ENCODE measurements at regions not wholly inside any gene's neighbourhood (a gene's known extent, or its start where the extent isn't known, plus 50 kb on each side); places are given as distances from the start of the nearest gene placed in this dataset.
A peak's percentile ranks its signal among the peaks of the same experiment; 100 is the strongest.
"Not testable (repeated sequence)": the region's sequence is repeated elsewhere in the genome, so short reads cannot be mapped to it uniquely, and the experiment has no call there.

GRCh38 chr7:65225422-65226006 lies 148.1 kb upstream of the ZNF92 start:
- DNase-seq (ENCODE audit: low read depth): no peak
- no peaks in the 10 kb centered on the region for H3K27me3 ChIP-seq (ENCODE audit: control insufficient read depth, insufficient read depth, low read length)
- no peak overlapping the region for H3K4me3 ChIP-seq (ENCODE audit: low read depth, low read length)
- no peak for TF ChIP-seq CTCF (IDR thresholded peaks at IDR 0.05; ENCODE audit: insufficient read depth, low read length, poor library complexity, severe bottlenecking)
- H3K36me3 ChIP-seq (ENCODE audit: control insufficient read depth, insufficient read depth, low read length): no peaks in the 10 kb centered on the region

GRCh38 chr7:65222655-65223054 lies 151.0 kb upstream of the ZNF92 start:
- Histone ChIP-seq H3K4me3 (ENCODE audit: low read depth, low read length) (no peak overlapping the region), H3K36me3 (ENCODE audit: control insufficient read depth, insufficient read depth, low read length) (no peaks in the 10 kb centered on the region), H3K27me3 (ENCODE audit: control insufficient read depth, insufficient read depth, low read length) (no peaks in the 10 kb centered on the region)
- no peak for TF ChIP-seq CTCF (IDR thresholded peaks at IDR 0.05; ENCODE audit: insufficient read depth, low read length, poor library complexity, severe bottlenecking)
- no peak for DNase-seq (ENCODE audit: low read depth)

DNA sequence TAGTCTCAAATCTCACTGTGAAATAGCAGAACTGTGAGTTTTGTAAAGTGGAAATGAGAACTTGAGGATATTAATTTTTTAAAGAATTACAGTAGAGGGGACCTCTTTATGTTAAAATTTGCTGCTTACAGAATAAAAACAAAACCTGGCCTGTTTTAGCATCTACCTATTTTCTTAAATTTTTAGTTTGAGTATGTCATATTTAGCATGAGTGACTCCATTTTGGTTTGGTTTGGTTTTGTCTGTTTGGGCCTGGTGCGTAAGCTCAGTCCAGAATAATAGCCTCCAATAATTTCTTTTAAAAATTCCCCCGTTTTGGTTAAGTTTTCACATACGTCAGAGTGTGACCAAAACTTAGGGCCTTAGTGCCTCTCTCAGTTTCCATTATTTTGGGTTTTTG lies 152.0 kb upstream of the ZNF92 start:
- no peak for TF ChIP-seq CTCF (IDR thresholded peaks at IDR 0.05; ENCODE audit: insufficient read depth, low read length, poor library complexity, severe bottlenecking)
- Histone ChIP-seq H3K36me3 (ENCODE audit: control insufficient read depth, insufficient read depth, low read length) (no peaks in the 10 kb centered on the region), H3K4me3 (ENCODE audit: low read depth, low read length) (no peak overlapping the region), H3K27me3 (ENCODE audit: control insufficient read depth, insufficient read depth, low read length) (no peaks in the 10 kb centered on the region)
- DNase-seq (ENCODE audit: low read depth): no peak

GRCh38 chr7:65219623-65220022 lies 154.0 kb upstream of the ZNF92 start:
- no peaks in the 10 kb centered on the region for H3K36me3 ChIP-seq (ENCODE audit: control insufficient read depth, insufficient read depth, low read length)
- no peak overlapping the region for H3K4me3 ChIP-seq (ENCODE audit: low read depth, low read length)
- no peaks in the 10 kb centered on the region for H3K27me3 ChIP-seq (ENCODE audit: control insufficient read depth, insufficient read depth, low read length)
- no peak for DNase-seq (ENCODE audit: low read depth)
- no peak for TF ChIP-seq CTCF (IDR thresholded peaks at IDR 0.05; ENCODE audit: insufficient read depth, low read length, poor library complexity, severe bottlenecking)

GRCh38 chr7:65216469-65216868 lies 157.2 kb upstream of the ZNF92 start:
- no peak overlapping the region for H3K4me3 ChIP-seq (ENCODE audit: low read depth, low read length)

DNA sequence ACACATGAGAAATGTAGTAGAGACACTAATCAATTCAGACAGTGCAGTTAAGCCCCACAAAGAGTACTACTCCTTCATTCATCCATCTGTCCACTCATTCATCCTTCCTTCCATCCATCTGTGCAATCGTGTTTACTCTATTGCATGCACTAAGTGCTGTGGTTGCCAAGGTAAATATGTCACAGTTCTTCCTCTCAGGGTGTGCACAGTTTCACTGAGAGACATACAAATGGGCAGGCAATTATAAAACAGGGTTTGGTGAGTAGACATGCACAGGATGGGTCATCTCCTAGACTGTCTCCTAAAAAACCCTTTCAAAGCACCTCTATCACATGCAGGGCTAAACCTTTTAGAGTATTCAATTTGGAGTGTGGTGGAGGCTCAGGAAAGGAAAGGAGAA lies 160.4 kb upstream of the ZNF92 start:
- not testable (repeated sequence) for DNase-seq (ENCODE audit: low read depth); H3K36me3 ChIP-seq (ENCODE audit: control insufficient read depth, insufficient read depth, low read length); H3K4me3 ChIP-seq (ENCODE audit: low read depth, low read length); H3K27me3 ChIP-seq (ENCODE audit: control insufficient read depth, insufficient read depth, low read length)

More at GRCh38 chr7:65216469-65216868, 157.2 kb upstream of the ZNF92 start:
- peak; percentile 73 for TF ChIP-seq CTCF (IDR thresholded peaks at IDR 0.05; ENCODE audit: insufficient read depth, low read length, poor library complexity, severe bottlenecking)
- DNase-seq (ENCODE audit: low read depth): no peak
- no peaks in the 10 kb centered on the region for H3K36me3 ChIP-seq (ENCODE audit: control insufficient read depth, insufficient read depth, low read length)
- no peaks in the 10 kb centered on the region for H3K27me3 ChIP-seq (ENCODE audit: control insufficient read depth, insufficient read depth, low read length)

- H3K27me3 ChIP-seq (ENCODE audit: control insufficient read depth, insufficient read depth, low read length); H3K36me3 ChIP-seq (ENCODE audit: control insufficient read depth, insufficient read depth, low read length); DNase-seq (ENCODE audit: low read depth); H3K4me3 ChIP-seq (ENCODE audit: low read depth, low read length): not testable (repeated sequence)
Measured at GRCh38 chr7:65199221-65199620, 174.4 kb upstream of the ZNF92 start.

DNA sequence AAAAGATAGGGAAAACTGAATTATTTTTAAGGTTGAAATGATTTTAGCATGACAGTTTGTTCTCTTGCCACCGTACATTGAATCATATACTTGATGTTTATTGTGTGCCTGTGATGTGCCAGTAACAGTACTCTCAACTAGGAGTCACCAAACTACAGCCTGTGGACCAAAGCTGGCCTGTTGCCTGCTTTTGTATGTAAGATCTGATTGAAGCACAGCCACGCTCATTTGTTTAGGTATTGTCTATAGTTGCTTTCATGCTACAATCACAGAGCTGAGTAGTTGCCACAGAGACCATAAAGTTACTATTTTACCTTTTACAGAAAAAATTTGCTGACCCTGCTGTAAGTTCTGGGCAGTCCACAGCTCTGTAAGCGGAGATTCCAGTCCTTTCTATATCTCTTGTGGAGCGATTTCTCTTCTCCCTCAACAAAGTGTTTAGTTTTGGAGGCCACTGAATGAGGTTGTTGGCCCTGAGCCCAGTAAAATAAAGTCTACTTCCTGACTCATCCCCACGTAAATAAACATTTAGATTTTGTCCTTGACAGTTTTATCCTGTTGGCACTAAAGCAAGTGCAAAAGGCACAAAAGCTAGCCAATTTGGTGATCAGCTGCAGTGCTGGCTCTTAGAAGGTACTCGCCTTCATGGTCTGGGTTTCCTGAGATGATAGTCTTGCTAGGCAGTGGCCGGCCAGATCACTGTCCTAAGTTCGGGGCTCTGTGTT lies 180.2 kb upstream of the ZNF92 start:
- DNase-seq (ENCODE audit: low read depth); H3K4me3 ChIP-seq (ENCODE audit: low read depth, low read length); H3K27me3 ChIP-seq (ENCODE audit: control insufficient read depth, insufficient read depth, low read length); H3K36me3 ChIP-seq (ENCODE audit: control insufficient read depth, insufficient read depth, low read length): not testable (repeated sequence)

- not testable (repeated sequence) for H3K27me3 ChIP-seq (ENCODE audit: control insufficient read depth, insufficient read depth, low read length); H3K36me3 ChIP-seq (ENCODE audit: control insufficient read depth, insufficient read depth, low read length); DNase-seq (ENCODE audit: low read depth); H3K4me3 ChIP-seq (ENCODE audit: low read depth, low read length)
Measured at GRCh38 chr7:65177041-65177440, 170.6 kb upstream of the ERV3-1 start.

All from kidney epithelial cell (primary cell).